ENCODE measurements at regions not wholly inside any gene's neighbourhood (a gene's known extent, or its start where the extent isn't known, plus 50 kb on each side); places are given as distances from the start of the nearest gene placed in this dataset.
A peak's percentile ranks its signal among the peaks of the same experiment; 100 is the strongest.

- Histone ChIP-seq H3K9me3 (no peaks in the 10 kb centered on the region), H3K4me3 (no peak overlapping the region), H3K36me3 (no peaks in the 10 kb centered on the region), H3K27me3 (no peaks in the 10 kb centered on the region), H3K4me1 (peaks cover 0 to 29% (median 23%) of the 10 kb centered on the region in 4 donors), H3K27ac (replicated peaks in 1 of 4) (no peak overlapping the region)
- no peak for TF ChIP-seq POLR2AphosphoS5 (IDR thresholded peaks at IDR 0.05)
- TF ChIP-seq POLR2A (IDR thresholded peaks at IDR 0.05; ENCODE audit: low read depth): no peak
- no peak for TF ChIP-seq EP300 (IDR thresholded peaks at IDR 0.05)
- TF ChIP-seq CTCF (IDR thresholded peaks at IDR 0.05): no peak
- no peak for DNase-seq (ENCODE audit: extremely low spot score)
- 98% methylated on average over 3 of the region's 3 CpGs for WGBS
- intact Hi-C loops (cut with DNase I): loop anchor here (5.0 kb wide), 2 partner anchors 62 to 1533 kb away; partner anchors contain the start of gene USP24
Measured at GRCh38 chr1:55279627-55280026, 64.5 kb upstream of the USP24 start.

- no peaks in the 10 kb centered on the region for H3K9me3 ChIP-seq
- peaks cover 0 to 29% (median 23%) of the 10 kb centered on the region in 4 donors for H3K4me1 ChIP-seq
- no peak overlapping the region for H3K27ac ChIP-seq (replicated peaks in 1 of 4)
- TF ChIP-seq POLR2A (IDR thresholded peaks at IDR 0.05; ENCODE audit: low read depth) (no peak), CTCF (IDR thresholded peaks at IDR 0.05) (no peak), POLR2AphosphoS5 (IDR thresholded peaks at IDR 0.05) (no peak), EP300 (IDR thresholded peaks at IDR 0.05) (no peak)
- no peaks in the 10 kb centered on the region for H3K27me3 ChIP-seq
- 48% methylated on average over 2 of the region's 2 CpGs for WGBS
- H3K4me3 ChIP-seq: no peak overlapping the region
- no peak for DNase-seq (ENCODE audit: extremely low spot score)
- intact Hi-C loops (cut with DNase I): loop anchor here (5.0 kb wide), 1 partner anchor 61 kb away; the partner anchor contains the start of gene USP24
- no peaks in the 10 kb centered on the region for H3K36me3 ChIP-seq
Measured at GRCh38 chr1:55278378-55278777, 63.2 kb upstream of the USP24 start.

GRCh38 chr1:55277377-55278130 is 62.4 kb upstream of the USP24 start:
- 22% methylated on average over 8 of the region's 15 CpGs for WGBS

GRCh38 chr1:55276671-55277376 is 61.7 kb upstream of the USP24 start:
- Histone ChIP-seq H3K4me1 (peaks cover 0 to 29% (median 23%) of the 10 kb centered on the region in 4 donors), H3K27me3 (no peaks in the 10 kb centered on the region), H3K27ac (replicated peaks in 1 of 4) (peak overlapping the region in 1 of 4 donors; percentile 55), H3K9me3 (no peaks in the 10 kb centered on the region), H3K4me3 (no peak overlapping the region), H3K36me3 (no peaks in the 10 kb centered on the region)
- intact Hi-C loops (cut with DNase I): loop anchor here (1.0 to 5.0 kb wide), 2 partner anchors 60 to 137 kb away; partner anchors contain the start of gene USP24
- 71% methylated on average over 8 of the region's 8 CpGs for WGBS
- DNase-seq (ENCODE audit: extremely low spot score): no peak
- no peak for TF ChIP-seq CTCF (IDR thresholded peaks at IDR 0.05)
- TF ChIP-seq POLR2AphosphoS5 (IDR thresholded peaks at IDR 0.05): no peak
- no peak for TF ChIP-seq EP300 (IDR thresholded peaks at IDR 0.05)
- TF ChIP-seq POLR2A (IDR thresholded peaks at IDR 0.05; ENCODE audit: low read depth): no peak

More at GRCh38 chr1:55277377-55278130, 62.4 kb upstream of the USP24 start:
- no peak for DNase-seq (ENCODE audit: extremely low spot score)
- no peaks in the 10 kb centered on the region for H3K9me3 ChIP-seq
- H3K4me3 ChIP-seq: no peak overlapping the region
- H3K4me1 ChIP-seq: peaks cover 0 to 29% (median 23%) of the 10 kb centered on the region in 4 donors
- no peaks in the 10 kb centered on the region for H3K36me3 ChIP-seq
- H3K27ac ChIP-seq (replicated peaks in 1 of 4): no peak overlapping the region
- intact Hi-C loops (cut with DNase I): loop anchor here (1.0 to 5.0 kb wide), 2 partner anchors 60 to 137 kb away; partner anchors contain the start of gene USP24
- H3K27me3 ChIP-seq: no peaks in the 10 kb centered on the region
- TF ChIP-seq EP300 (IDR thresholded peaks at IDR 0.05) (no peak), CTCF (IDR thresholded peaks at IDR 0.05) (peak; percentile 76 to 89 (median 85))
